GM18519 (cell line): ENCODE measurements at regions not wholly inside any gene's neighbourhood (a gene's known extent, or its start where the extent isn't known, plus 50 kb on each side); places are given as distances from the start of the nearest gene placed in this dataset.
"Not testable (repeated sequence)": the region's sequence is repeated elsewhere in the genome, so short reads cannot be mapped to it uniquely, and the experiment has no call there.

Experiments used
- ATAC-seq: cut with Tn5 transposase; IDR thresholded peaks from one replicate; pipeline ENCODE4 v1.9.1; 2021; ENCODE audit warnings: mild to moderate bottlenecking, moderate library complexity; ENCODE audit not compliant: unreplicated experiment, low FRiP score

- not testable (repeated sequence) for ATAC-seq
Observed at GRCh38 chr3:130151555-130151954, 69.9 kb downstream of the ALG1L2 start.

GRCh38 chr3:130153247-130153646 is 71.6 kb downstream of the ALG1L2 start:
- ATAC-seq: not testable (repeated sequence)

GRCh38 chr3:130155464-130155863 is 73.8 kb downstream of the ALG1L2 start:
- ATAC-seq: not testable (repeated sequence)

- not testable (repeated sequence) for ATAC-seq
Observed at GRCh38 chr3:130166856-130167255, 85.2 kb downstream of the ALG1L2 start.

- ATAC-seq: not testable (repeated sequence)
Observed at GRCh38 chr3:130175195-130175594, 93.6 kb downstream of the ALG1L2 start.

GRCh38 chr3:130176476-130177256 is 95.0 kb downstream of the ALG1L2 start:
- not testable (repeated sequence) for ATAC-seq

- ATAC-seq: not testable (repeated sequence)
Observed at GRCh38 chr3:130178835-130179234, 97.2 kb downstream of the ALG1L2 start.

GRCh38 chr3:130179353-130179970 is 97.8 kb downstream of the ALG1L2 start:
- not testable (repeated sequence) for ATAC-seq

GRCh38 chr3:130182475-130182874 is 100.8 kb downstream of the ALG1L2 start:
- not testable (repeated sequence) for ATAC-seq

- not testable (repeated sequence) for ATAC-seq
Observed at GRCh38 chr3:130183689-130184088, 102.1 kb downstream of the ALG1L2 start.

GRCh38 chr3:130184152-130185024 is 102.8 kb downstream of the ALG1L2 start:
- ATAC-seq: not testable (repeated sequence)

- not testable (repeated sequence) for ATAC-seq
Observed at GRCh38 chr3:130201272-130201671, 119.6 kb downstream of the ALG1L2 start.

GRCh38 chr3:130203633-130204032 is 122.0 kb downstream of the ALG1L2 start:
- not testable (repeated sequence) for ATAC-seq

GRCh38 chr3:130227540-130227939 is 117.9 kb upstream of the COL6A5 start:
- no peak for ATAC-seq

GRCh38 chr3:130242850-130243569 is 102.5 kb upstream of the COL6A5 start:
- ATAC-seq: no peak

- no peak for ATAC-seq
Observed at GRCh38 chr3:130243808-130244207, 101.7 kb upstream of the COL6A5 start.

- ATAC-seq: no peak
Observed at GRCh38 chr3:130250982-130251381, 94.5 kb upstream of the COL6A5 start.

- ATAC-seq: no peak
Observed at GRCh38 chr3:130255442-130255841, 90.0 kb upstream of the COL6A5 start.

- no peak for ATAC-seq
Observed at GRCh38 chr3:130256821-130257340, 88.6 kb upstream of the COL6A5 start.

- no peak for ATAC-seq
Observed at GRCh38 chr3:130258532-130258952, 86.9 kb upstream of the COL6A5 start.
